Prostate gland (tissue), 2 donors: ENCODE measurements at regions not wholly inside any gene's neighbourhood (a gene's known extent, or its start where the extent isn't known, plus 50 kb on each side); places are given as distances from the start of the nearest gene placed in this dataset.

Experiments used
- DNase-seq: peaks from one replicate; pipeline ENCODE4 v3.0.0-alpha.2; 2019; ENCODE audit warnings: low spot score
- H3K27ac ChIP-seq, 2 donors: fragments of 200-600 bp; sonication (generic); 2 replicates each; pipeline ENCODE4 v1.5.1; 2017 to 2019
- H3K27me3 ChIP-seq: fragments of 200-600 bp; sonication (generic); replicated peaks from 2 replicates; pipeline ENCODE4 v1.5.1; 2019; ENCODE audit not compliant: insufficient read depth
- H3K36me3 ChIP-seq, 2 donors: fragments of 200-600 bp; sonication (generic); 1 replicate in 1 of 2; 2 replicates in 1 of 2; pipeline versions ENCODE4 v1.5.1 to v1.8.1; 2017 to 2019
- H3K4me1 ChIP-seq: fragments of 200-600 bp; sonication (generic); replicated peaks from 2 replicates; pipeline ENCODE4 v1.5.1; 2019
- H3K4me3 ChIP-seq, 2 donors: fragments of 200-600 bp; sonication (generic); 2 replicates each; pipeline ENCODE4 v1.5.1; 2017 to 2019
- H3K9me3 ChIP-seq: fragments of 200-600 bp; sonication (generic); 2 replicates; pipeline ENCODE4 v1.5.1; 2017
- CTCF ChIP-seq, 4 experiments: fragments of 200-600 bp in 2 of 4; fragments of 450-650 bp in 2 of 4; sonication (generic) in 2 of 4; IDR thresholded peaks; 1 replicate in 3 of 4; 2 replicates in 1 of 4; pipeline ENCODE4 v1.5.1; 2016 to 2019; ENCODE audit warnings: antibody characterized with exemption in 4 of 4, mild to moderate bottlenecking in 2 of 4, moderate library complexity in 2 of 4
- POLR2A ChIP-seq: fragments of 450-650 bp; IDR thresholded peaks from one replicate; pipeline ENCODE4 v1.6.1; 2016; ENCODE audit warnings: antibody characterized with exemption, mild to moderate bottlenecking
- POLR2AphosphoS5 ChIP-seq: sonication (generic); formaldehyde crosslinking; IDR thresholded peaks from one replicate; pipeline ENCODE4 v1.6.1; 2017; ENCODE audit warnings: antibody characterized with exemption
- WGBS: methylation state at CpG from one replicate; pipeline ENCODE4 v1.1.5; 2018; 5-methylcytosine and 5-hydroxymethylcytosine counted together
- intact Hi-C: fragments of 100-400 bp; cut with DNase I; formaldehyde crosslinking; loops from one replicate; pipeline ENCODE4 v1.14.2; 2022

- H3K9me3 ChIP-seq: no peaks in the 10 kb centered on the region
These were observed 357.3 kb downstream of the FOXA2 start for GRCh38 chr20:22226849-22227700.

GRCh38 chr20:22223236-22223635 is 361.1 kb downstream of the FOXA2 start:
- WGBS: 28% methylated on average over 3 of the region's 3 CpGs
- no peak for DNase-seq
- intact Hi-C loops: no loop called here
- no peak overlapping the region for H3K27ac ChIP-seq
- TF ChIP-seq POLR2AphosphoS5: no peak
- no peak for TF ChIP-seq POLR2A
- TF ChIP-seq CTCF (IDR thresholded peaks at IDR 0.05): no peak
- H3K27me3 ChIP-seq: no peaks in the 10 kb centered on the region
- no peaks in the 10 kb centered on the region for H3K9me3 ChIP-seq
- no peaks in the 10 kb centered on the region for H3K4me1 ChIP-seq
- no peak overlapping the region for H3K4me3 ChIP-seq
- H3K36me3 ChIP-seq: no peaks in the 10 kb centered on the region

More at GRCh38 chr20:22226849-22227700, 357.3 kb downstream of the FOXA2 start:
- WGBS: 76% methylated on average over 7 of the region's 7 CpGs
- Histone ChIP-seq H3K27me3 (no peaks in the 10 kb centered on the region), H3K4me3 (no peak overlapping the region), H3K4me1 (no peaks in the 10 kb centered on the region), H3K27ac (no peak overlapping the region), H3K36me3 (no peaks in the 10 kb centered on the region)
- TF ChIP-seq CTCF (IDR thresholded peaks at IDR 0.05) (no peak), POLR2AphosphoS5 (no peak), POLR2A (no peak)
- intact Hi-C loops: no loop called here
- no peak for DNase-seq

- no peaks in the 10 kb centered on the region for H3K4me1 ChIP-seq
- no peak for TF ChIP-seq POLR2AphosphoS5
- TF ChIP-seq POLR2A: no peak
- no peak for TF ChIP-seq CTCF (IDR thresholded peaks at IDR 0.05)
- no peak overlapping the region for H3K27ac ChIP-seq
- no peaks in the 10 kb centered on the region for H3K36me3 ChIP-seq
- peak; percentile 8 for DNase-seq
- intact Hi-C loops: no loop called here
- no peak overlapping the region for H3K4me3 ChIP-seq
- no peaks in the 10 kb centered on the region for H3K9me3 ChIP-seq
- 38% methylated on average over 2 of the region's 2 CpGs for WGBS
- no peaks in the 10 kb centered on the region for H3K27me3 ChIP-seq
These were observed 366.5 kb downstream of the FOXA2 start for GRCh38 chr20:22217712-22218352.

- no peaks in the 10 kb centered on the region for H3K9me3 ChIP-seq
- no peak overlapping the region for H3K4me3 ChIP-seq
- H3K27ac ChIP-seq: no peak overlapping the region
- no peak for DNase-seq
- intact Hi-C loops: no loop called here
- H3K36me3 ChIP-seq: no peaks in the 10 kb centered on the region
- TF ChIP-seq POLR2AphosphoS5: no peak
- no peak for TF ChIP-seq CTCF (IDR thresholded peaks at IDR 0.05)
- TF ChIP-seq POLR2A: no peak
- WGBS: 29% methylated on average over 11 of the region's 11 CpGs
- H3K4me1 ChIP-seq: no peaks in the 10 kb centered on the region
- H3K27me3 ChIP-seq: no peaks in the 10 kb centered on the region
These were observed 367.4 kb downstream of the FOXA2 start for GRCh38 chr20:22216984-22217383.
